ENCODE measurements at regions not wholly inside any gene's neighbourhood (a gene's known extent, or its start where the extent isn't known, plus 50 kb on each side); places are given as distances from the start of the nearest gene placed in this dataset.
A peak's percentile ranks its signal among the peaks of the same experiment; 100 is the strongest.
"Not testable (repeated sequence)": the region's sequence is repeated elsewhere in the genome, so short reads cannot be mapped to it uniquely, and the experiment has no call there.

GRCh38 chr2:2797797-2798196 lies 466.7 kb upstream of the MYT1L start:
- DNase-seq (ENCODE audit: low spot score) = no peak

DNA sequence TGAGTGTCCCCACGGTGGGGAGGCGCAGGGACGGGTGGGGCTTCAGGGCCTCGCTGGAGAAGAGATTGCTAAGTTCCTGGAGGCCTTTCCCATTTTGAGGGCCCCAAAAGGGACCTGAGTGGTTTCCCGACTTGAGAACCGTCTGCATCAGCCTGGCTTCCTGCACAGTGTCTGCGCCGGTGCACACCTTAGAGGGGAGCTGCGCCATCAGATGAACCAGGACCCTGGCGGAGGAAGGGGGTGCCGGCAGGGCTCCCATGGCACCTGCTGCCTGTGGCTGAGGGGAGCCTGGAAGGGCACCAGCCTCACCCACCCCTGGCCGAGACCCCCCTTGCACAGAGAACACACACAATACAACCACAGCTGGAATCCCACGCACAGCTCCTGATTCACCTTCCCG lies 465.1 kb upstream of the MYT1L start:
- DNase-seq (ENCODE audit: low spot score) = no peak

- DNase-seq (ENCODE audit: low spot score) = no peak
Measured at GRCh38 chr2:2795438-2796091, 464.5 kb upstream of the MYT1L start.

DNA sequence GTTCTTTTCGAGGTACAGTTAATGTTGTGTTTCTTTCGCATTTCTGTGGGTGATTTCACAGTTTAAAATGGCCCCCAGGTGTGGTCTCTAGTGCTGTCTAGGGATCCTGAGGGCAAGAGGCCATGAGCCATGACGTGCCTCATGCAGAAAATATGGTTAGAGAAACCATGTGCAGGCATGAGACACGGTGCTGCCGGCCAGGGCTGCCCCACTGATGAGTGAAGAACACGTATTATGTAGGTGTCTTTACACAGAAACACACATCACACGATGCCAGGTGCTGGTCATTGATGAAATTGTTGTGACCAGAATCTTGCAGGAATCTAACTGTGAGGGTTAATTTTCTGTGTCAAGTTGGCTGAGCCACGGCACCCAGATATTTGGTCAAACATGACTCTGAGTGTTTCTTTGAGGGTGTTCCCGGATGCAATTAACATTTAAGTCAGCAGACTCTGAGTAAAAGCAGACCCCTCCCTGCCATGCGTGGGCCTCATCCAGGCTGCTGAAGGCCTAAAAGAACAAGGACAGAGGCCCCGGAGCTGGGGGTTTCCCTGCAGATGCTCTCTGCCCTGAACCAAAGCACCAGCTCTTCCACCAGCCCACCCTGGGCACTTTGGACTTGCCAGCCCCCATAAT lies 463.0 kb upstream of the MYT1L start:
- DNase-seq (ENCODE audit: low spot score) = no peak

DNA sequence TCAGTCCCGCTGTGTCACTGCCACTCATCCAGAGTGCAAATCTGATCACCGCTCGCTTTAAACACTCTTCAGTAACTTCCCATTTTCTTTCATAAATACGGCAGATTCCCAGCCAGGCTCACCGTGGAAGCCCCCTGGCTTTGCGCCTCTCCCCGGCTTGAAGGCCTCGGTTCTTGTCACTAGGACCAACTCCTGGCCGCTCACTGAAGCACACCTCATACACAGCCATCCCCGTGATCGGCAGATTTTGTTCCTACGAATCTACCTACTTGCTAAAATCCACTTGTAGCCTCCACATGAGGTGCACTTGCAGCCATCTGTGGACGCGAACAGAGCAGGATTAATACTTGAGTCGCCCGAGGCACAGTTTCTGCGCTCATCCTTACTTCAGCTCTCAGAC lies 462.4 kb upstream of the MYT1L start:
- no peak for DNase-seq (ENCODE audit: low spot score)

- DNase-seq (ENCODE audit: low spot score) = no peak
Measured at GRCh38 chr2:2791606-2792005, 460.5 kb upstream of the MYT1L start.

- no peak for DNase-seq (ENCODE audit: low spot score)
Measured at GRCh38 chr2:2791031-2791430, 460.0 kb upstream of the MYT1L start.

DNA sequence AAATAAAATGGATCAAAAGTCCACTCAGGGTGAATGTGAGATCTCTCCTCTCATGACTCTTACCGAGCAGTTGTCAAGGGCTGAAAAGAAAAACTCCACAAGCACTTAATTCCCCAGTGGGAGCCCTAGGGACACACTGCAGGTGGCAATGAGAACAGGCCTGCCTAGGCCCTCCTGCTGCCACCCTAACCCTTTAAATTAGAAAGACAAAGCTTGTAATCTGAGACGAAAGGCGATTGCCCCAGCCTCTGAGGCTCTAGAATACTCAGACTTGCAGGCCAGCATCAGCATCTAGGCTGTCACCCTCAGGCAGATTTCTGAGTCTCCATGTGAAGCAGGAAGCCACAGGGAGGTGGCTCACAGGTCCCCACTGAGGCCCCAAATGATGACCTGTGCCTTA lies 457.0 kb upstream of the MYT1L start:
- no peak for DNase-seq (ENCODE audit: low spot score)

DNA sequence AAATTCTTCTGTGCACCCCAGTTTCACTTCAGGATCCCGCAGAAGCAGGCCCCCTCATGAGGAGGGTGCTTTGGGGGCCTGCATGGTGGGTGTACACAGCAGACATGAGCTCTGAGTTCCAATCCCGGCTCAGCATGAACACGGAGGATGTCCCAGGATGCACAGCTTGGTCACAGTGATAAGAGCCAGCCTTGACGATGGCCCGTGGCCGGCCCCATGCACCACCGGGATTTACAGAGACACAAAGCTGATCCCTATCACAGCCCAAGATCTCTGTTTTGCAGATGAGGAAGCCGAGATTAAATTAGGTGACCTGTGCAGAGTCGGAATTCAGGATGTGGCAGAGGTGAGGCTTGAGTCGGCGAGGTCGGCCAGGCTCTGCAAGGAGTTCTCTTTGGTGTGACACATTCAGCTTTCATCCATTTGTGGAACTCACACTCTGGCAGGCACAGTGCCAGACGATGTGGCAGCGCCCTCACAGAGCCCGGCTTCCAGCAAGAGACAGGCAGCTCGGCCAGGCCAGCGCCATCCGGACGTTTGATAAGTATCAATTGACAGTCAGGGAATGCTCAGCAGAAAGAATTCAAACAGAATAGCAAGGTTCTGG lies 456.3 kb upstream of the MYT1L start:
- no peak for DNase-seq (ENCODE audit: low spot score)

GRCh38 chr2:2782007-2782406 lies 450.9 kb upstream of the MYT1L start:
- no peak for DNase-seq (ENCODE audit: low spot score)

DNA sequence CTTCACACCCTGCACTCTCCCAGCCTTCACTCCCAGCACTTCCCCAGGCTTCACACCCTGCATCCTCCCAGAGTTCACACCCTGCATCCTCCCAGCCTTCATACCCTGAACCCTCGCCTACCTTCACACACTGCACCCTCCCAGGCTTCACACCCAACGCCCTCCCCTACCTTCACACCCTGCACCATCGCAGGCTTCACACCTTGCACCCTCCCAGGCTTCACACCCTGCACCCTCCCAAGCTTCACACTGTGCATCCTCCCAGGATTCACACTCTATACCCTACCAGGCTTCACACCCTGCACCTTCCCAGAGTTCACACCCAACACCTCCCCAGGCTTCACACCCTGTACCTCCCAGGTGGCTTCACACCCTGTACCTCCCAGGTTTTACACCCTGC lies 448.7 kb upstream of the MYT1L start:
- DNase-seq (ENCODE audit: low spot score) = no peak

- no peak for DNase-seq (ENCODE audit: low spot score)
Measured at GRCh38 chr2:2777876-2778275, 446.8 kb upstream of the MYT1L start.

DNA sequence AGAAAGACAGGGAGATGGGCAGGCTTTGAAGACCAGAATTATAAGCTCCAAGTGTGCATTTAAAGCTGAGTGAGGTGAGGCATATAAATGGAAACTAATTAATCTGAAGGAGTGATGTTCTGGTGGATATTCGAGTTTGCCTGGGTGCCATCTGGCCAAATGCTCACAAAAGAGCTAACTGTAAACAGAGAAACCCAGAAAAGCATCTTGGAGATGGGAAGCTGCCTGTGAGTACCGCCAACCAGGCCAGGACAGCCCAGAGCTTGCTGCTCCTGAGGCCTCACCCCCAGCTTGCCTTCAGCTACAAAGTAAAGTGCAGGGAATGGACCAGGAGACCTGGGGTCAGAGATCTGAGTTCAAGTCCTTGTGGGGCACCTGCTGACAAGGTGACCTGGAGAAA lies 446.1 kb upstream of the MYT1L start:
- no peak for DNase-seq (ENCODE audit: low spot score)

- no peak for DNase-seq (ENCODE audit: low spot score)
Measured at GRCh38 chr2:2775018-2775417, 443.9 kb upstream of the MYT1L start.

GRCh38 chr2:2773692-2774091 lies 442.6 kb upstream of the MYT1L start:
- no peak for DNase-seq (ENCODE audit: low spot score)

DNA sequence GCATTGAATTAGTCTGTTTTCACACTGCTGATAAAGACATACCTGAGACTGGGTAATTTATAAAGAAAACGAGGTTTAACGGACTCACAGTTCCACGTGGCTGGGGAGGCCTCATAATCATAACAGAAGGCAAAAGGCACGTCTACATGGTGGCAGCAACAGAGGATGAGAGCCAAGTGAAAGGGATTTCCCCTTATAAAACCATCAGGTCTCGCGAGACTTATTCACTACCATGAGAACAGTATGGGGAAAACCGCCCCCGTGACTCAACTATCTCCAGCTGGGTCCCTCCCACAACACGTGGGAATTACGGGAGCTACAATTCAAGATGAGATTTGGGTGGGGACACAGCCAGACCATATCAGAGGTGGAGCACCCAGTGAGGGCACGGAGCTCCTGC lies 442.0 kb upstream of the MYT1L start:
- DNase-seq (ENCODE audit: low spot score) = not testable (repeated sequence)

DNA sequence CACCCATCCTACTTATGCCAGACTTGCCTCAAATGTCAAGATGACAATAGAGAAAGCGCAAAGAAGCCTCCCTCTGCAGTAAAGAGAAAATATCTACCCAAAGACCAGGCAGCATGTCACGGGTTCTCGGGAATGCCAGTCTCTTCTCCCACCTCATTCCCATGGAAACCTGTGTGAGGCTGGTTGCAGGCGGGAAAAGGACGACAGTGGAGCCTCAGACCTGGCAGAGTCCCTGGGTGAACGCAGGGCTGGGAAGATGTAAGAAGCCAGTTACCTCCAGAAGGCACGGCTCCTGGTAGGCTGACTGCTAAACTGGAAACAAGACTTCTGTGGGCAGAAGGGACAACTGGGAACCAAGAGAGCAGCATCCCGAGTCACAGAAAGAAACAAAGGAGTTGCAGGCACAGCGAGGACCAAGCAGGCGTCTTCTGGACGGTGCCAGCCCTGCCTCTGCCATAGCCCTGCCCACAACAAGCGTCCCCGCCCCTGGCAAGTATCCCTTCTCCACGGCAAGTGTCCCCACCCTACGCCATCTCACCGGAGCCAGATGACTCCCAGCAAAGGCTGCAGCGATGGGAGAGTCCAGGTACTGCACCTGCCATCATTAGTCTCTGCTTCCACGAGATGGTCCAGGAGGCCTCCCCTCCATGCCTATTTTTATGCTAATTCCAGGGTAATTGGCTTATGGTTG lies 440.8 kb upstream of the MYT1L start:
- no peak for DNase-seq (ENCODE audit: low spot score)

DNA sequence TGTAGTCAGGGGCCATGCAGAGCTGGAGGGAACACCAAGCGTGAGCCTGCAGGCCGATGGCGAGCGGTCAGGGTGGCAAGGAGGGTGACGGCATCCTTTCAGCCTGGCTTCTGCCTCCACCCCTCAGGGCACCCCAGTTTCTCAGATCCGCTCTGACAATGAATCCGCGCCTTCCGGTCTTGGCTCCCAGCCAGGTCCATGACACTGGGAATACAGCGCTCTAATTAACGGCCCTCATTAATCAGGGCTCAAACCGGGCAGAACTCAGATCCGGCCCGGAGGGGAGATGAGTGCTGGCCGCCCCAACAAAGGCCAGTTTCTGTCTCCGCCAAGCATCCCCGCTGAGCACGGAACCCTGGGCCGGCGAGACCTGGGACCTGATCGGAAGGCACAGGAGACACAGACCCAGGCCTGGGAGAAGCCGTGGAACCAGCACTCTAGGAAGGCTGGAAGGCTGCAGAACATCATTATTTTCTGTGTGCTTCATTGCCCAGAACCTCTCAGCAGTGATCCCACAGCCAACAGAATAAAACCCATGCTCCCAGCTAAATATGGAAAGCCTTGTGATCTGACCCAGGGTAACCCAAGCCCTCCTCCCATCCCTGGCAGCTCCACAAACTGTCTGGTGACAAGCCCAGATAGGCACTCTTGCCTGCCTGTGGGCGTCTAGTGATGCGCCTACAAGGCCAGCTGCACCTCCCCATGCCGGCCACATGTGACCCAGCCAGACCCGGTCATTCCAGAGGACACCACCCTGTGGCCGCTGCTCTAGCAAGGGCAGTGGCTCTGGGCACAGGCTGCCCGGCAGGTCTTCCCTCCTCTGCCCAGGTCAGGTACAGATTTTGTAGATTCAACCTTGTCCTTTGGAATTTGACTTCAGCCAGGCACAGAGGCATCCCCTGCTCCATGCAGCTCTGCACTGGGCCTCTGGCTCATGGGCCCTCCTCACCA lies 438.7 kb upstream of the MYT1L start:
- DNase-seq (ENCODE audit: low spot score) = peak; percentile 42

- DNase-seq (ENCODE audit: low spot score) = no peak
Measured at GRCh38 chr2:2768476-2768875, 437.4 kb upstream of the MYT1L start.

- DNase-seq (ENCODE audit: low spot score) = no peak
Measured at GRCh38 chr2:2767837-2768236, 436.8 kb upstream of the MYT1L start.

- DNase-seq (ENCODE audit: low spot score) = no peak
Measured at GRCh38 chr2:2765839-2766495, 434.9 kb upstream of the MYT1L start.
